Hematopoietic multipotent progenitor cell treated with erythropoietin and hydrocortisone succinate and interleukin-3 and kit ligand, for 4 days (in vitro differentiated cells): ENCODE measurements at regions not wholly inside any gene's neighbourhood (a gene's known extent, or its start where the extent isn't known, plus 50 kb on each side); places are given as distances from the start of the nearest gene placed in this dataset.
"Not testable (repeated sequence)": the region's sequence is repeated elsewhere in the genome, so short reads cannot be mapped to it uniquely, and the experiment has no call there.

Experiments used
- DNase-seq: peaks from one replicate; pipeline ENCODE4 v3.0.0-alpha.2; 2015

GRCh38 chr2:22967756-22968155 lies 417.2 kb upstream of the KLHL29 start:
- DNase-seq: no peak

GRCh38 chr2:22970284-22970975 lies 414.5 kb upstream of the KLHL29 start:
- DNase-seq: no peak

GRCh38 chr2:22970991-22971390 lies 414.0 kb upstream of the KLHL29 start:
- DNase-seq: no peak

DNA sequence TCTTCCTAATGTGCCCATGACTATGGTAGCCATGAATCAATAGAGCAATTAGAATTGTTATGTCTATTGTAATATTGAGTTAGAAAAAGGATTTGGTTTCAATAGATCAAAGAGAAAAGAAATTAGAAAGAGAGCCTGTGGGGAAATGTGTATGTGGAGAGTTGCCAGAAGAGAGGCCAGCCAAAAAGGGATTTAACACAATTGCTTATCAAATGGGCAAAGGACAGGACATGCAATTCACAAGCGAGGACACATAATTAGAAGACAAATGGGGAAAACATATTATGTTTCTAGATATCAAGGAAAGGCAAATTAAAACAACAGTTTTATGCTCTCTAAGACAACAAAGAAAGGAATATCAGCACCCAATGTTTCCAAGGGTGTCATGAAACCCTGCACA lies 403.2 kb upstream of the KLHL29 start:
- no peak for DNase-seq

GRCh38 chr2:22984152-22984551 lies 400.8 kb upstream of the KLHL29 start:
- DNase-seq: not testable (repeated sequence)

DNA sequence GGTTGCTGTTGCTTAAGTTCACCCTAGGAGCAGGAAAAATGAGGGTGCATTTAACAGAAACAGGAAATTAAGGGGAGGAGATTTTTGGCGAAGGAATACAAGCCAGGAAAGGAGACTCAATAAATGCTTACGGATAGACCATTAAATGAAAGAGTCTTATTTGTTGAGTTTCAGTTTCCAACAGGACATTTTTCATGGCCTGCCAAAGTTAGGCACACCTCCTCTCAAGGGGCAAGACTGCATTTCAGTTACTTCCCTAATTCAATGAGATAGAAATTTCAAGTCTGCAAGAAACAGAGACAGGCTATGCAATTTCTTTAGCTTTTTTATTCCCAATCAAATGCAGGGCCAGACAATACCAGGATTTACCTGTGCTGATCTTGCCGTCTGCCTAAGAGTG lies 394.7 kb upstream of the KLHL29 start:
- no peak for DNase-seq

DNA sequence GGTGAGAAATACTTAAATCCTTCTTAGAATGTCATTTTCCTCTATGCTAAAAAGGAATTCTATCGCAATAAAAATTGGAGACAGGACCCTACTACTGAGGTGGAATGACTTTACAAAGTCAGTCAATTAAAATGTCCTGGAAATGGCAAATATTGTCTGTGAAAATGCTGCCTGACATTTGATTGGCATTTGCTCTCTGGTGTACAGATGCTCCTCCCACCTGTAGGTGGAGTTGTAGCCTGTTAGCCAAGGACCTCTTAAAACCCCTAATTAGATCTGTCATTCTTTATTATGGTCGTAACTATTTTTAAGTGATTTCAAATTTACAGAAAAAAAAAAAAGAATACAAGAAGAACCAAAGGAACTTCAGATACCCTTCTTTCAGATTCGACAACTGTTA lies 393.1 kb upstream of the KLHL29 start:
- DNase-seq: no peak

DNA sequence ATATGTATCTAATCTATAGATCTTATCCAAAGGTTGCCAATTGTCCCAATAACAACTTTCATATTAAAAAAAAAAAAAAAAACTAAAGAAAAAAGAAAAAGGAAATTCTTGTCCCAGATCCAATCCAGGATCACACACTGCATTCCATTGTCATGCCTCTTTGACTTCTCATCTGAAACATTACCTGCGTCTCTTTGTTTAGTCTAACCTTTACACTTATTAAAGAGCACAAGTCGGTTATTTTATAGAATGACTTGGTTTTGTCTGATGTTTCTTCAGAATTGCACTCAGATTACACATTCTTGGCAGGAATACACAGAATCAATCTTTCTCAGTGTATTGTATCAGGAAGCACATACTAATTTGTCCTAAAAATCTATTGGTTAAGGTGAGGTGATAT lies 392.5 kb upstream of the KLHL29 start:
- no peak for DNase-seq

- DNase-seq: no peak
Observed at GRCh38 chr2:22993250-22993649, 391.7 kb upstream of the KLHL29 start.

GRCh38 chr2:22995576-22995975 lies 389.4 kb upstream of the KLHL29 start:
- DNase-seq: no peak

- DNase-seq: no peak
Observed at GRCh38 chr2:22996911-22997310, 388.1 kb upstream of the KLHL29 start.

DNA sequence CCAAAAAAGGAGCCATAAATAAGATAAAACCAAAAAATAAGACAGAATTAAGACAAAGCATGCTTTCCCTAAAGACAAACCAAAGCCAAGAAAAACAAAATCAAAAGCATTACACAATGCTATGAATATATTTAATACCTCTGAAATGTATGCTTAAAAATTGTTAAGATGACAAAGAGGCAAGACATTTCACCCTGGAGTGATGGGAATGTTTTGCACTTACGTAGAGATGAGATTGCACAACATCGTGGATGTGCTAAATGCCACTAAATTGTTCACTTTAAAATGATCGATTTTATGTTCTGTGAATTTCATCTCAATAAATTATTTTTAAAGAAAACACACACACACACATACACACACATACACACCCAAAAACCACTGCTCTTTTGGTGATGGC lies 386.6 kb upstream of the KLHL29 start:
- no peak for DNase-seq

DNA sequence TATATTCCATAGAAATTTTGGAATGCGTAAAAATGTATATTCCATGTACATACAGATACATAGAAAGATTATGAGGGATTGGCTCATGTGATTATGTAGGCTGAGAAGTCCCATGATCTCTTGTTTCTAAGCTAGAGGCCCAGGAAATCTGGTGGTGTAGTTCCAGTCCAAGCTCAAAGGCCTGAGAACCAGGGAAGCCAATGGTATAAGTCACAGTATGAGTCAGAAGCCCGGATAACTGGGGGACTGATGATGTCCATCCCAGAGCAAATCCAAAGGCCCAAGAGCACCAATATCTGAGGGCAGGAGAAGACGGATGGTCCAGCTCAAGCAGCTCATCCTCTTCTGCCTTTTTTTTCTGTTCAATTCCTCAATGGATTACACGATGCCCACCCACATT lies 385.0 kb upstream of the KLHL29 start:
- no peak for DNase-seq

DNA sequence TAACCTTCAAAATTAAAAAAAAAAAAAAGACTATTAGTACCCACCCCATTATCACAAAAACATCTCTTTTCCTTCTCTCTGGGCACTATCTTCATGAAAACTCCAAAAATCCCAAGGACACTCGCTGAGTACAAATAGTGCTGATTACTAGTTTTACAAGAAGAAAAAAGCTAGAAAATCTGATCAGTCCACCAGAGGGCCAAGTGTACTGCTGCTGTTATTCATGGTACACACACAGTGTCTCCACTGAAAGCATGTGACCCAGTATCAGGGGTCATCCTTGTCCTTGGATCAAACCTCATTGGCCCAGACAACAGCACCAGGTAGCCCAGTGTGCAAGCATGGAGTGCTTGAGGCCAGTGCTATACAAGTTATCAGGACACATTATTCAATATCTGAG lies 382.7 kb upstream of the KLHL29 start:
- no peak for DNase-seq

GRCh38 chr2:23005469-23005868 lies 379.5 kb upstream of the KLHL29 start:
- DNase-seq: no peak

GRCh38 chr2:23007631-23008235 lies 377.2 kb upstream of the KLHL29 start:
- no peak for DNase-seq

GRCh38 chr2:23008440-23008839 lies 376.5 kb upstream of the KLHL29 start:
- DNase-seq: no peak

DNA sequence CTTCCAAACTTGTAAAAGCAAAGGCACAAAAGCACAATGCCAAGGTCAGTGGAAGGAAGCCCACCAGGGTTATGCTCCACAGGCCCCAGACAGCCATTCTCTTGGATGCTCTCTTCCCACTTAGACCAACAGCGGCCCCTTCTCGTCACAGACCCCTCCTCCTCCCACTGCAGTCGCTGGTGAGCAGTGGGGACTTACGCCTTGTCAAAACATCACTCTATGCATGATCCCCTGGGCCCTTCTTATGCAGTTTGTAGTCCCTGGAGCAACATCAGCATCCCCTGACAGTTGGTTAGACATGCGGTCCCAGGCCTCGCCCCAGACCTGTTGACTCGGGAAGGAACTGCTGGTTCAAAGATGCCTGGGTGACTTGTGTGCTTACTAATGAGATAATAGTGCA lies 376.0 kb upstream of the KLHL29 start:
- no peak for DNase-seq

DNA sequence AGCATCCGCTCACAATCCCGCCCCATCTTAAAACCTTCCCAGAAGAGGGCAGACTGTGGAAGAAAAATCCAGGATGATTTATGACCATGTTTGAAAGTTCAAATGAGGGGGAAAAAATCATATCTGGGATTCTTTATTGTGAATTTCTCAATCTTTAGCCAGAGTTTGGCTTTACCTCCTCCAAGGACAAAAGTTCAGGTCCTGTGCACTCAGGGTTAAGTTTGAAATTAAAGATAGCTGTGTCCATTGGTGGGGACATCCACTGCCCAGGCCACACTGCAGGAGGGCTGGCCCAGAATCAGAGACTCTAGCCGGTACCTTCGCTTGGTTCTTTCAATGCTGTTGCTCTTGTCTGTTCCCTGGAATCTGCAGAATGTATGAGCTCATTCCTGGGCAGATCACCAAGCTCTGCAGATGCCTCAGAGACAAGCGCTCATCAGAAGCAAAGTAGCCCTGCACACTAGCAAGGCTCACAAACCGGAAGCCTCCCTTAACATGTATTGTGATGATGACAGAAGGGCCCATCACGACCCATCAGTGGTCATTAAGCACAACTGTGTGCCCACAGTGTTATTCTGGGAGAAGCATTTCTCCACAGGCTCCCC lies 375.3 kb upstream of the KLHL29 start:
- no peak for DNase-seq

GRCh38 chr2:23012499-23012898 lies 372.5 kb upstream of the KLHL29 start:
- no peak for DNase-seq

DNA sequence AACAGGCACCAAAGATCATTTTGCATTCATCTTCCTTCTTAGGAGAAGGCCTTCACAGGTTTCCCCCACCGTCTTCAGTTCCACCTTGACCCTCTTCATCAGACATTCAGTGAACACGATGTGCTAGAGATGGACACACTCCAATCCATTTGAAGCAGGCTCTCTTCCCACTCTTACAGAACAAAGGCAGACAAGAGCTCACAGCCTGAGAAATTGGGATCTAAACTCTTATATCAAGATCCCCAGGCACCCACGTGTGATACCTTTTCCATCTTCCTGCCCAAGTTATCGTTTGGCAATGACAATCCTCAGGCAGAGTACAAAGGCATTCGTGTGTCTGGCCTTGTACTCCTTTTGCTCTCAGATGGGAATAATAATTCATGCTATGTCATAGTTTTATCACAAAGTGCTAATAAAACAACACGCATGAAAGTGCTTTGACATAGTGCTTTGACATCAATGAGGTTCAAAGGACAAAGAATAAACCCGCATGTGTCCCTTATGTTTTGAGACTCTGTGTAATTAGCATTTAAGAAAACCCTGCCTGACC lies 369.3 kb upstream of the KLHL29 start:
- no peak for DNase-seq

DNA sequence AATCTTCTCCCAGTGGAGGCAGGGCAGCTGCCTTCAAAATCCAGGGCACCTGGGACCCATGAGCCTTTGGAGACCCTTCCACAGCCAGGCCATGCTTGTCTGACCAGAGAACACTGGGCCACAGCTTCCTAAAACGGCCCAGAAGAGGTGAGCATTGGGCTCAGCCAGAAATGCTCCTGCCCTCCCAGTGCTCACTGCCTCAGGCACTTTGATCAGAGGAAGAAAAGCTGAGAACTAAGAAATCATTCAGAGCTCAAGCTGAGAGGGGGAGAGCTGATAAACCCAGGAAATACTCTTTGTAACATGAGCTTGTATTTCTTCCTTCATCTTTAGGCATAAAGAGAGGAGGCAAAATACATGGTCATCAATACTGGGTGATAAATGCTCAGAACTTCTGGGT lies 365.5 kb upstream of the KLHL29 start:
- no peak for DNase-seq

DNA sequence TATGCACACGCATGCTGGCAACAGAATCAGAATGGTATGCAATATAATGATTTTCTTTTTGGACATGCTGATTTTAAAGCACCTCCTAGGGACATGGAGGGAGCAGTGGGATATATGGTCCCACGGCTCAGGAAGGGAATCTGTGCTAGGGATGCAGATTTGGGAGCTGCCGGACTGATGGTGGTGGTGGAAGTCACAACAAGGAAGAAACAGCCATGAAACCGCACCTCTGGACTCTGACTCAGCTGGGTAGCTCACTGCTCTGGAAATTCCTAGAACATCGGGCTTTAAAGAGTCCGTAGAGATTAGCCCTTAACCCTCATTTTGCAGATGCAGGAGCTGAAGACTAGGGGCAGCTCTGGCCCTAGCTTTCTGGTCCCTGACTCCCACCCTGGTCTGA lies 364.3 kb upstream of the KLHL29 start:
- no peak for DNase-seq
